GM21619 (cell line): ENCODE measurements at regions not wholly inside any gene's neighbourhood (a gene's known extent, or its start where the extent isn't known, plus 50 kb on each side); places are given as distances from the start of the nearest gene placed in this dataset.

Experiments used
- ATAC-seq: cut with Tn5 transposase; IDR thresholded peaks from one replicate; pipeline ENCODE4 v1.9.1; 2021; ENCODE audit not compliant: unreplicated experiment

GRCh38 chr2:222146488-222146887 is 152.3 kb downstream of the PAX3 start:
- no peak for ATAC-seq

- ATAC-seq, result no peak
Observed at GRCh38 chr2:222142027-222142426, 156.8 kb downstream of the PAX3 start.

GRCh38 chr2:222136106-222136630 is 162.6 kb downstream of the PAX3 start:
- ATAC-seq, result no peak

DNA sequence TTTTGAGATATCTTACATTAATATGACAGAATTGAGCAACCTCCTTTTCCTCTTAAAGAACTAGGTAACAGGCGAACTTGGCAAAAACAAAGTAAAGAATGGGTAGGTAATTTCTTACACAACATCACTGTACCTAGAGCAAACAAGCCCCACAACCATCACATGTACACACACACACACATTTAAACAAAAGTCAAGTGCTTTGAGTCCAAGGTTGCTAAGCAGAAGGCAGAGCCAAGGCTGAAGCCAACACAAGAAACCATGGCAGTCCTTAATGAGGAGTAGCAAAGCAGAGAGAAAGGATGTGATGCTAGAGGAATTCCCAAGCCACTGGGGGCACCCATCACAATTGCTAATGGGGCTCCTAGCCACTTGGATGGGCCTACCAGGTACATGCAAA is 164.1 kb downstream of the PAX3 start:
- ATAC-seq, result no peak

GRCh38 chr2:222133897-222134296 is 164.9 kb downstream of the PAX3 start:
- ATAC-seq, result no peak

GRCh38 chr2:222130855-222131254 is 167.9 kb downstream of the PAX3 start:
- no peak for ATAC-seq

- no peak for ATAC-seq
Observed at GRCh38 chr2:222127660-222128059, 171.1 kb downstream of the PAX3 start.

- ATAC-seq, result no peak
Observed at GRCh38 chr2:222120933-222121332, 177.9 kb downstream of the PAX3 start.

DNA sequence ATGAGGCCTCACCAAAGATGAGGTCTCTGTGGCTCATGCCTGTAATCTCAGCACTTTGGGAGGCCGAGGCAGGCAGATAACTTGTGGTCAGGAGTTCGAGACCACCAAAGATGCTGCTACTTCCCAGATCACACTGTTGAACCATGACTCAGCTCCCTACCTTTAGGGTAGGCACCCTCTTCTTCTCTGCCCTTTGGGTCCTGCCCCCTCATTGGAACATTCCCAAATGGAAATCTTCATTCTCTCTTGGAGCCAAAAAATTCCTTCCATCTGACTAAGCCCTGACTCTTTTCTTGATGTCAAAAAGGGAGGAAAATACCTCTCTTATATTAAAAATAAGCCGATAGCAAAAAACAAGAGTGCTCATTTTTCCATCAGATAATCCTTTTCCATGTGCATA is 183.5 kb downstream of the PAX3 start:
- ATAC-seq, result no peak

GRCh38 chr2:222108957-222109585 is 189.7 kb downstream of the PAX3 start:
- ATAC-seq, result no peak

DNA sequence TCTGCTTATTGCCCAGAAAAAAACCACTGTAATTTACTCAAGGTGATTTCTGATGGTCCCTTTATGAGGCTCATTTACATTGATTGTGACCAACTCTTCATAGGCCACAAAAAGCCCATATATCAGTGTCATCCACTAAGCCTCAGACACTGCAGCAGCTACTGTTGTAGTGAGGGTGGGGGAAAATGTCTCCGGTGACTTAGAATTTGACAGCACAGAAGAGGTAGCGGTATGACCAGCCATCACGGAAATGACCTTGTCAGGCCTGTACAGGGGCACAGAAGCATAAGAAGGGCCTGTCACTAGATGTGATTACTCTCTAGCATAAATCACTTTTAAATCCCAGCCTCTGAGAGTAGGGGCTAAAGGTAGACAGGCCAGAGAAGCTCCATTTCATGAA is 190.3 kb downstream of the PAX3 start:
- ATAC-seq, result no peak

- no peak for ATAC-seq
Observed at GRCh38 chr2:222105046-222105445, 193.8 kb downstream of the PAX3 start.

DNA sequence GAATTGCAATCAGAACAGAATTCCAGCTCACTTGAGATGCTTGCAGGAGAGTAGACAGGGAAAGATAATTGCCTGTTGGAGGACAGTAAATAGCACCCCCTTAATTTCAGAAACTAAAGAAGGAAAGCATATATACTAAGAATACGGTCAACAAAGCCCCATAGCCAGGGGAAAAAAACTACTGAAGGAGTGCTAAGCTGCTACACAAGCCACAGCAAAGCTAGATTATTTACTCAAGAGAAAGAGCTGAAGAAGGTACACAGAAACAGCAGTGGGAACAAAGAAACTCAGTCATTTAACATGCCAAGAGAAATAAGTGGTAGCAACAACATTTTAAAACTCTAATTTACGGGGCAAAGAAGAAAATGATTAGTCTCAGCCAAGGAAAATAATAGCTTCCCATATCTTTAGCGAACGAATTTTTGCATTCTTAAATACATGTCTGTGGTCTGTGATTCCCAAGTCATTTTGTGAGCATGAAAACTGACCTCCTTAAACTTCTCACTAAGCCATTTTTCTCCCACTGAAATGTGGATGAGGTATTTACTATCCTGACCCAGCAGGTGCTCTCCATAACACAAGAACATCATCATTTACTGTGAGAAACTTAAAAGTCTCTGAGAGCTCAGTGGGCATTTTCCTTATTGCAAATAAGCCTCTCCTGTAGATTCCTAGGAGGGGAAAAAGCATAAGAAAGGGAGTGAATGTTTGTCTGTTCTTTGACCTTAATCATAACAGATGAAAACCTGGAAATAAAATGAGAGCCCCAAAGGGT is 196.0 kb downstream of the PAX3 start:
- ATAC-seq, result no peak

GRCh38 chr2:222100704-222101699 is 197.8 kb downstream of the PAX3 start:
- no peak for ATAC-seq

DNA sequence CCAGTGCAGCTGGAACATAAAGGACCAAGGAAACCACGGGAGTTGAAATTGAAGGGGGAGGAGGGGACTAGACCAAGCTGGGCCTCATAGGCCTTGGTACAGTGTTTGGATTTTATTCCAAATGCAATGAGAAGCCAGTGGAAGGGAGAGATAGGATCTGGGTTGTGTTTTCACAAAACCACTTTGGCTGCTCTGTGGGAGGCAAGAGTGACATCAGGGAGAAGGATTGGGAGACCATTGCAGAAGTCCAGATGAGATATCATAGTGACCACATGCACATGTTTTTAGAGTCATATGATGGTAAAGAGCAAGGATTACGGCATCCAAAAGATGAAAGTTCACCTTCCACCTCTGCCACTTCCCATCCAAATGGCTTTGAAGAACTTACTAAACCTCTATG is 210.2 kb downstream of the PAX3 start:
- no peak for ATAC-seq

- no peak for ATAC-seq
Observed at GRCh38 chr2:222087998-222088397, 210.8 kb downstream of the PAX3 start.

DNA sequence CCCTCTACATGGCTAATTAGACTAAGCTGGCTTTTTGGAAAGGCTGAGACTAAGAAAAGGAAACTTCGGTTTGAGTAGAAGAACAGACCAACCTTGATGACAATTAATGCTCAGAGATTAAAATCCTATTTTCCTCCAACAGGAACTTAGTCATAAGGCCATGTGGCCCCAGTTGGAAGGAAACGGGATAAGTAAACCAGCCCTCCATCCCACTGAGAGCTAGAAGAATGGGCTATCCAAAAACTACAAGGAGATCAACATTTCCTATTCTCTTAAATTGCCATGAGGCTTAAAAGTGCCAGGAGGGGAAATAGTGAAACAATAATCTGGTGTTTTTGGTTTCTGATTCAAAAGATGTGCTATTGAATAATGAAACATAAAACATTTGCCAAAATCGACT is 216.6 kb downstream of the PAX3 start:
- ATAC-seq, result no peak

DNA sequence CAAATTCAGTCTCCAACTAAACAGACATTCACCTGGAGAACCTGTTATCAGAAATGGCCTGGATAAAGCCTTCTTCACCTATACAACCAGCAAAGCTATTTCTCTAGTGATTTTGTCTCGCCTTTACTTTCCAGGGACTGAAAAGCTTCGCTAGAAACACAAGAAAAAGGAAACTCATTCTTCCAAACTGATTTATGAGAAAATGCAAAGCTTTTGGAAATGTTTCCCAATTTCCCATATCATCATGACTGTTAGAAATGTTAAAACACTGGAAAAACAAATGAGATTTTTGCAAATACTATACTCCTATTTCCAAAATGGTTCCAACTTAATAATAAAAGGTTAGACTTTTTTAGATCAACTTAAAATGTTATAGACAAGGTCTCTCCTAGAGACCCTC is 218.7 kb downstream of the PAX3 start:
- ATAC-seq, result no peak

DNA sequence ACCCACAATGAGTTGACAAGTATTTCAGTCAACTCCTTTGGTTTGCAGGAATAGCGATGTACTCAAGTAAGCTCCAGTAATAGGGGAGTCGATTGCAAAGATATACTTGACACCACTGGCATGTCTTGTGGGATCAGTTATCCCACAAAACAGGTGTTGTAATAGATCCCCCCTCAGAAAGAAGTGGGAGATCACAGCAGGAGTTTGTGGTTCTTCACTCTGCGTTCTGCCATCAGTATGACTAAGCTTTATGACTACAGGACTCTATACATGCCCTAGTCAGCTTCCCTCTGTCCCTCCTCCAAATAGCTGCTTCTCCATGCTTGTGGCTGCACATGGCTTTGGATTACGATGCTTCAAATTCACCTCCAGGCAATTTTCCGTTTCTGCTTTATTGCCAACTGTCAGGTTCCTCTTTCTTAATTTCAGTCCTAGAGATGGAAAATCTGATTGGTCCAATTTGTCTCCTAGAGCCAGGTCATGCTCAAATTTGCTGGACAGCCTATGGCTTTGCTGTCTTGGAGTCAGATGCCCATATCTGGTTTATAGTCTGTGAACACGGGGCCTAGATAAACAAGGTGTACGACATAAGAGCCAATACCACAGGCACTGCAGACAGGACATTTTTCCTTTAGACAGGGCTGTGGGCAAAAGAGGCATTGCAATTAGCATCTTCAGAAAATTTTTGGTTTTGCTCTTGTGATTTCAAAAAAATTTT is 221.7 kb downstream of the PAX3 start:
- ATAC-seq, result no peak

GRCh38 chr2:222074674-222075073 is 224.1 kb downstream of the PAX3 start:
- no peak for ATAC-seq

- ATAC-seq, result no peak
Observed at GRCh38 chr2:222071911-222072310, 226.9 kb downstream of the PAX3 start.
